Esophagus squamous epithelium (tissue), 4 donors: ENCODE measurements at regions not wholly inside any gene's neighbourhood (a gene's known extent, or its start where the extent isn't known, plus 50 kb on each side); places are given as distances from the start of the nearest gene placed in this dataset.

ENCODE experiments used
- POLR2A ChIP-seq, 4 donors: fragments of 450-650 bp; IDR thresholded peaks; one replicate each; pipeline ENCODE4 v1.6.1; 2017; ENCODE audit warnings: antibody characterized with exemption in 4 of 4, mild to moderate bottlenecking in 4 of 4, moderate library complexity in 3 of 4
- TF ChIP-seq, protein P1 (sequence below), 6 experiments: fragments of 450-650 bp in 4 of 6; fragments of 200-600 bp in 2 of 6; sonication (generic) in 2 of 6; IDR thresholded peaks; one replicate each; pipeline ENCODE4 v1.5.1; 2016 to 2019; ENCODE audit warnings: antibody characterized with exemption in 6 of 6, mild to moderate bottlenecking in 4 of 6, moderate library complexity in 4 of 6

DNA sequence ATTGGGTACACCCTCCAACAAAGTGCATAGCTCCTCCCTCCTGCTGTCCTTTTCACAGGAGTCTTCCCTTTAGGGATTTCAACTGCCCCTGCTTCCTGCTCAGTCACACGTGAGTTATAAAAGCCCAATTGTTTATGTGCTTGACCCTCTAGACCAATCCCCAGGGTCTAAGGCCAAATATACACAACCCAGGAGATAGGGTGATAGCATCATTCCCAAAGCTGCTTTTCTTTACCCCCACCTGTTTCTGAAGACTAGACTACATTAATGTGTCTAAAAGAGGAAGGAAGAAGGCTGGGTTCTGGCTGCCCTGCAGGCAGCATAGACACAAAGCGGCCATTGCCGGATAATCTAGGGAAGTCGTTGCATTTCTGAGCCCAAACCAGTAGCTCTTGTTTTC is 526.7 kb upstream of the FRG1 start:
- TF ChIP-seq, protein P1, sequence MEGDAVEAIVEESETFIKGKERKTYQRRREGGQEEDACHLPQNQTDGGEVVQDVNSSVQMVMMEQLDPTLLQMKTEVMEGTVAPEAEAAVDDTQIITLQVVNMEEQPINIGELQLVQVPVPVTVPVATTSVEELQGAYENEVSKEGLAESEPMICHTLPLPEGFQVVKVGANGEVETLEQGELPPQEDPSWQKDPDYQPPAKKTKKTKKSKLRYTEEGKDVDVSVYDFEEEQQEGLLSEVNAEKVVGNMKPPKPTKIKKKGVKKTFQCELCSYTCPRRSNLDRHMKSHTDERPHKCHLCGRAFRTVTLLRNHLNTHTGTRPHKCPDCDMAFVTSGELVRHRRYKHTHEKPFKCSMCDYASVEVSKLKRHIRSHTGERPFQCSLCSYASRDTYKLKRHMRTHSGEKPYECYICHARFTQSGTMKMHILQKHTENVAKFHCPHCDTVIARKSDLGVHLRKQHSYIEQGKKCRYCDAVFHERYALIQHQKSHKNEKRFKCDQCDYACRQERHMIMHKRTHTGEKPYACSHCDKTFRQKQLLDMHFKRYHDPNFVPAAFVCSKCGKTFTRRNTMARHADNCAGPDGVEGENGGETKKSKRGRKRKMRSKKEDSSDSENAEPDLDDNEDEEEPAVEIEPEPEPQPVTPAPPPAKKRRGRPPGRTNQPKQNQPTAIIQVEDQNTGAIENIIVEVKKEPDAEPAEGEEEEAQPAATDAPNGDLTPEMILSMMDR (IDR thresholded peaks at IDR 0.05), result no peak
- no peak for TF ChIP-seq POLR2A (IDR thresholded peaks at IDR 0.05)
